H1 (cell line): ENCODE measurements at regions not wholly inside any gene's neighbourhood (a gene's known extent, or its start where the extent isn't known, plus 50 kb on each side); places are given as distances from the start of the nearest gene placed in this dataset.

Source experiments
- BACH1 ChIP-seq: IDR thresholded peaks from 2 replicates; pipeline ENCODE4 v1.6.1; 2012; ENCODE audit warnings: low read length, improper control_type of control experiment
- BRCA1 ChIP-seq: IDR thresholded peaks from 2 replicates; pipeline ENCODE4 v1.6.1; 2012; ENCODE audit warnings: low read depth, low read length, improper control_type of control experiment
- CBX5 ChIP-seq: fragments of 300-800, 300-1000 bp; sonication (generic); IDR thresholded peaks from 2 replicates; pipeline ENCODE4 v1.7.1; 2016; ENCODE audit warnings: antibody characterized with exemption, low read length, low read depth
- CHD1 ChIP-seq: IDR thresholded peaks from 2 replicates; pipeline ENCODE4 v1.6.1; 2012; ENCODE audit warnings: low read depth, low read length, improper control_type of control experiment
- EZH2 ChIP-seq: fragments of 200-600 bp; sonication (generic); IDR thresholded peaks from 2 replicates; pipeline ENCODE4 v1.7.1; 2012; ENCODE audit warnings: low read depth, mild to moderate bottlenecking, moderate library complexity, low read length, inconsistent platforms; ENCODE audit not compliant: severe bottlenecking
- HDAC2 ChIP-seq, 2 experiments: fragments of 300-600 bp in 1 of 2; sonication (generic) in 1 of 2; IDR thresholded peaks; 2 replicates each; pipeline ENCODE4 v1.6.1; 2011 to 2012; ENCODE audit warnings: low read depth in 2 of 2, low read length in 2 of 2, mild to moderate bottlenecking in 2 of 2, moderate library complexity in 2 of 2, borderline replicate concordance in 1 of 2, inconsistent platforms in 1 of 2
- POLR2AphosphoS5 ChIP-seq: IDR thresholded peaks from 2 replicates; pipeline ENCODE4 v1.6.1; 2011; ENCODE audit warnings: low read depth, low read length
- TF ChIP-seq, protein P1 (sequence below): fragments of 300-600 bp; sonication (generic); IDR thresholded peaks from 2 replicates; pipeline ENCODE4 v1.7.1; 2012; ENCODE audit warnings: low read length, moderate library complexity, mild to moderate bottlenecking, inconsistent platforms; ENCODE audit not compliant: insufficient replicate concordance

DNA sequence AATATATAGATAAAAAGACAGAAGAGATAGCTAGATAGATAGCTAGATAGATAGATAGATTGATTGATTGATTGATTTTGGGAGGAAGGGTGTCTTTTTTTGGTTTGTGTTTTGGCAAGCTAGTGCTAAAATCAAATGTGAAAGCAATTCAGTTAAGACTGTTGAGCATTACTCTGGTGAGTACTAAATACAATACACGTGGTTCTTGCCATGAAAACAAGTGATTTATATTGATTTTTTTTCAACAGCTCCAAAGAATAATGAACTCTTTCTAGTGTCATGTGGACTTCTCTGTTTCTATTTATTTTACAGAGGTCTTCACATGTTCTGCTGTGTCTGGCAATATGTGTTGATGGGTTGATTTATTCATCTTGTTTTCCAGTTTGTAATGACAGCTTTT, 172.0 kb downstream of the POU4F1 start (continued):
- TF ChIP-seq, protein P1, sequence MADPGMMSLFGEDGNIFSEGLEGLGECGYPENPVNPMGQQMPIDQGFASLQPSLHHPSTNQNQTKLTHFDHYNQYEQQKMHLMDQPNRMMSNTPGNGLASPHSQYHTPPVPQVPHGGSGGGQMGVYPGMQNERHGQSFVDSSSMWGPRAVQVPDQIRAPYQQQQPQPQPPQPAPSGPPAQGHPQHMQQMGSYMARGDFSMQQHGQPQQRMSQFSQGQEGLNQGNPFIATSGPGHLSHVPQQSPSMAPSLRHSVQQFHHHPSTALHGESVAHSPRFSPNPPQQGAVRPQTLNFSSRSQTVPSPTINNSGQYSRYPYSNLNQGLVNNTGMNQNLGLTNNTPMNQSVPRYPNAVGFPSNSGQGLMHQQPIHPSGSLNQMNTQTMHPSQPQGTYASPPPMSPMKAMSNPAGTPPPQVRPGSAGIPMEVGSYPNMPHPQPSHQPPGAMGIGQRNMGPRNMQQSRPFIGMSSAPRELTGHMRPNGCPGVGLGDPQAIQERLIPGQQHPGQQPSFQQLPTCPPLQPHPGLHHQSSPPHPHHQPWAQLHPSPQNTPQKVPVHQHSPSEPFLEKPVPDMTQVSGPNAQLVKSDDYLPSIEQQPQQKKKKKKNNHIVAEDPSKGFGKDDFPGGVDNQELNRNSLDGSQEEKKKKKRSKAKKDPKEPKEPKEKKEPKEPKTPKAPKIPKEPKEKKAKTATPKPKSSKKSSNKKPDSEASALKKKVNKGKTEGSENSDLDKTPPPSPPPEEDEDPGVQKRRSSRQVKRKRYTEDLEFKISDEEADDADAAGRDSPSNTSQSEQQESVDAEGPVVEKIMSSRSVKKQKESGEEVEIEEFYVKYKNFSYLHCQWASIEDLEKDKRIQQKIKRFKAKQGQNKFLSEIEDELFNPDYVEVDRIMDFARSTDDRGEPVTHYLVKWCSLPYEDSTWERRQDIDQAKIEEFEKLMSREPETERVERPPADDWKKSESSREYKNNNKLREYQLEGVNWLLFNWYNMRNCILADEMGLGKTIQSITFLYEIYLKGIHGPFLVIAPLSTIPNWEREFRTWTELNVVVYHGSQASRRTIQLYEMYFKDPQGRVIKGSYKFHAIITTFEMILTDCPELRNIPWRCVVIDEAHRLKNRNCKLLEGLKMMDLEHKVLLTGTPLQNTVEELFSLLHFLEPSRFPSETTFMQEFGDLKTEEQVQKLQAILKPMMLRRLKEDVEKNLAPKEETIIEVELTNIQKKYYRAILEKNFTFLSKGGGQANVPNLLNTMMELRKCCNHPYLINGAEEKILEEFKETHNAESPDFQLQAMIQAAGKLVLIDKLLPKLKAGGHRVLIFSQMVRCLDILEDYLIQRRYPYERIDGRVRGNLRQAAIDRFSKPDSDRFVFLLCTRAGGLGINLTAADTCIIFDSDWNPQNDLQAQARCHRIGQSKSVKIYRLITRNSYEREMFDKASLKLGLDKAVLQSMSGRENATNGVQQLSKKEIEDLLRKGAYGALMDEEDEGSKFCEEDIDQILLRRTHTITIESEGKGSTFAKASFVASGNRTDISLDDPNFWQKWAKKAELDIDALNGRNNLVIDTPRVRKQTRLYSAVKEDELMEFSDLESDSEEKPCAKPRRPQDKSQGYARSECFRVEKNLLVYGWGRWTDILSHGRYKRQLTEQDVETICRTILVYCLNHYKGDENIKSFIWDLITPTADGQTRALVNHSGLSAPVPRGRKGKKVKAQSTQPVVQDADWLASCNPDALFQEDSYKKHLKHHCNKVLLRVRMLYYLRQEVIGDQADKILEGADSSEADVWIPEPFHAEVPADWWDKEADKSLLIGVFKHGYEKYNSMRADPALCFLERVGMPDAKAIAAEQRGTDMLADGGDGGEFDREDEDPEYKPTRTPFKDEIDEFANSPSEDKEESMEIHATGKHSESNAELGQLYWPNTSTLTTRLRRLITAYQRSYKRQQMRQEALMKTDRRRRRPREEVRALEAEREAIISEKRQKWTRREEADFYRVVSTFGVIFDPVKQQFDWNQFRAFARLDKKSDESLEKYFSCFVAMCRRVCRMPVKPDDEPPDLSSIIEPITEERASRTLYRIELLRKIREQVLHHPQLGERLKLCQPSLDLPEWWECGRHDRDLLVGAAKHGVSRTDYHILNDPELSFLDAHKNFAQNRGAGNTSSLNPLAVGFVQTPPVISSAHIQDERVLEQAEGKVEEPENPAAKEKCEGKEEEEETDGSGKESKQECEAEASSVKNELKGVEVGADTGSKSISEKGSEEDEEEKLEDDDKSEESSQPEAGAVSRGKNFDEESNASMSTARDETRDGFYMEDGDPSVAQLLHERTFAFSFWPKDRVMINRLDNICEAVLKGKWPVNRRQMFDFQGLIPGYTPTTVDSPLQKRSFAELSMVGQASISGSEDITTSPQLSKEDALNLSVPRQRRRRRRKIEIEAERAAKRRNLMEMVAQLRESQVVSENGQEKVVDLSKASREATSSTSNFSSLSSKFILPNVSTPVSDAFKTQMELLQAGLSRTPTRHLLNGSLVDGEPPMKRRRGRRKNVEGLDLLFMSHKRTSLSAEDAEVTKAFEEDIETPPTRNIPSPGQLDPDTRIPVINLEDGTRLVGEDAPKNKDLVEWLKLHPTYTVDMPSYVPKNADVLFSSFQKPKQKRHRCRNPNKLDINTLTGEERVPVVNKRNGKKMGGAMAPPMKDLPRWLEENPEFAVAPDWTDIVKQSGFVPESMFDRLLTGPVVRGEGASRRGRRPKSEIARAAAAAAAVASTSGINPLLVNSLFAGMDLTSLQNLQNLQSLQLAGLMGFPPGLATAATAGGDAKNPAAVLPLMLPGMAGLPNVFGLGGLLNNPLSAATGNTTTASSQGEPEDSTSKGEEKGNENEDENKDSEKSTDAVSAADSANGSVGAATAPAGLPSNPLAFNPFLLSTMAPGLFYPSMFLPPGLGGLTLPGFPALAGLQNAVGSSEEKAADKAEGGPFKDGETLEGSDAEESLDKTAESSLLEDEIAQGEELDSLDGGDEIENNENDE, result no peak
- no peak for TF ChIP-seq BRCA1
- no peak for TF ChIP-seq EZH2
- TF ChIP-seq BACH1, result no peak
- TF ChIP-seq HDAC2 (IDR thresholded peaks at IDR 0.05; ENCODE audit: borderline replicate concordance in 1 of 2, low read depth in 2 of 2, low read length in 2 of 2), result no peak
- no peak for TF ChIP-seq CHD1
- no peak for TF ChIP-seq CBX5
- no peak for TF ChIP-seq POLR2AphosphoS5
